ENCODE measurements at regions not wholly inside any gene's neighbourhood (a gene's known extent, or its start where the extent isn't known, plus 50 kb on each side); places are given as distances from the start of the nearest gene placed in this dataset.

- CTCF ChIA-PET, result interaction anchor here (1.1 kb wide), 1 partner anchor 148 kb away, joined by 3 read pairs; no protein-coding TSS in a partner anchor
- Mint-ChIP-seq H3K36me3 (no peaks in the 10 kb centered on the region), H3K27ac (no peak overlapping the region), H3K4me3 (no peak overlapping the region), H3K9me3 (no peaks in the 10 kb centered on the region), H3K27me3 (ENCODE audit: low read depth) (no peaks in the 10 kb centered on the region), H3K4me1 (no peaks in the 10 kb centered on the region)
- no peak for DNase-seq (ENCODE audit: low spot score)
- TF ChIP-seq GABPB1 (CRISPR knock-in tag; IDR thresholded peaks at IDR 0.05) (no peak), FOXK1 (CRISPR knock-in tag; IDR thresholded peaks at IDR 0.05) (no peak), NFYB (CRISPR knock-in tag; conservative IDR thresholded peaks at IDR 0.05; ENCODE audit: low read depth) (no peak), JAZF1 (CRISPR knock-in tag; IDR thresholded peaks at IDR 0.05) (no peak), MXD4 (CRISPR knock-in tag; IDR thresholded peaks at IDR 0.05; ENCODE audit: borderline replicate concordance) (no peak), ZNF416 (CRISPR knock-in tag; IDR thresholded peaks at IDR 0.05) (no peak), ARID4B (CRISPR knock-in tag; IDR thresholded peaks at IDR 0.05; ENCODE audit: borderline replicate concordance) (no peak), TEAD1 (CRISPR knock-in tag; IDR thresholded peaks at IDR 0.05) (no peak), ZNF396 (CRISPR knock-in tag; IDR thresholded peaks at IDR 0.05; ENCODE audit: borderline replicate concordance) (no peak), ERG (CRISPR knock-in tag; IDR thresholded peaks at IDR 0.05) (no peak), SMAD3 (CRISPR knock-in tag; IDR thresholded peaks at IDR 0.05; ENCODE audit: borderline replicate concordance) (no peak)
- TF ChIP-seq, protein P1, sequence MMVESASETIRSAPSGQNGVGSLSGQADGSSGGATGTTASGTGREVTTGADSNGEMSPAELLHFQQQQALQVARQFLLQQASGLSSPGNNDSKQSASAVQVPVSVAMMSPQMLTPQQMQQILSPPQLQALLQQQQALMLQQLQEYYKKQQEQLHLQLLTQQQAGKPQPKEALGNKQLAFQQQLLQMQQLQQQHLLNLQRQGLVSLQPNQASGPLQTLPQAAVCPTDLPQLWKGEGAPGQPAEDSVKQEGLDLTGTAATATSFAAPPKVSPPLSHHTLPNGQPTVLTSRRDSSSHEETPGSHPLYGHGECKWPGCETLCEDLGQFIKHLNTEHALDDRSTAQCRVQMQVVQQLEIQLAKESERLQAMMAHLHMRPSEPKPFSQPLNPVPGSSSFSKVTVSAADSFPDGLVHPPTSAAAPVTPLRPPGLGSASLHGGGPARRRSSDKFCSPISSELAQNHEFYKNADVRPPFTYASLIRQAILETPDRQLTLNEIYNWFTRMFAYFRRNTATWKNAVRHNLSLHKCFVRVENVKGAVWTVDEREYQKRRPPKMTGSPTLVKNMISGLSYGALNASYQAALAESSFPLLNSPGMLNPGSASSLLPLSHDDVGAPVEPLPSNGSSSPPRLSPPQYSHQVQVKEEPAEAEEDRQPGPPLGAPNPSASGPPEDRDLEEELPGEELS (CRISPR knock-in tag; IDR thresholded peaks at IDR 0.05), result no peak
- TF ChIP-seq, protein P2, sequence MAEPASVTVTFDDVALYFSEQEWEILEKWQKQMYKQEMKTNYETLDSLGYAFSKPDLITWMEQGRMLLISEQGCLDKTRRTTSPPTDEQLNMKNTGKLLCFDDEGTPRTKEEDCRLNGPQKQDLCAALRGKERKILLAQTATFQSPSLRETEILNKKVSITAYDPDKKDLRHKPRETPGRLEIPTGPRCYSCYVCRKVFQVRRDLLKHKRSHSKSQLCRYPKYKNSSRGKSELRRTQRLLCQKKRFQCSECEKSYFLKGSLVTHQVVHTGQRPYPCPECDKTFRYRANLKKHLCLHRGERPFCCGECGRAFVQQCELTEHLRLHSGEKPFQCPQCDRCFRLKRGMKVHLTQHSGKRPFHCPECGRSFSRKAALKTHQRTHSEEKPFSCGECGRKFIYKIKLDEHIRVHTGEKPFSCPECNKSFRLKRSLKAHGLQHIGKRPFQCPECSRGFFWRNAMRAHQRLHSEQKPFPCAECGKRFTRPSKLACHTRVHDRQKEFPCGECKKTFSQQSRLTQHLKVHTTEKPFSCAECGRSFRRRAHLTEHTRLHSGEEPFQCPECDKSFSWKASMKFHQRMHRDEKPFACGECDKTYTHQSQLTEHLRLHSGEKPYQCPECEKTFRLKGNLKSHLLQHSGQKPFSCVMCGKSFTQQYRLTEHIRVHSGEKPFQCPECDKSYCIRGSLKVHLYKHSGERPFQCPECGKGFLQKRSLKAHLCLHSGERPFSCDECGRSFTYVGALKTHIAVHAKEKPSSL (CRISPR knock-in tag; conservative IDR thresholded peaks at IDR 0.05), result no peak
- POLR2A ChIA-PET, result no interaction called here
- no peak for ATAC-seq
Measured at GRCh38 chr2:78237704-78238103, 715.5 kb upstream of the LRRTM4 start.

- DNase-seq (ENCODE audit: low spot score), result no peak
- H3K27ac Mint-ChIP-seq, result no peak overlapping the region
- CTCF ChIA-PET, result no interaction called here
- no peak for TF ChIP-seq E2F1 (CRISPR knock-in tag; IDR thresholded peaks at IDR 0.05)
- TF ChIP-seq ESRRA (CRISPR knock-in tag; IDR thresholded peaks at IDR 0.05; ENCODE audit: borderline replicate concordance), result no peak
- TF ChIP-seq, protein P2 (CRISPR knock-in tag; conservative IDR thresholded peaks at IDR 0.05), result no peak
- no peak for TF ChIP-seq GRHL2 (CRISPR knock-in tag; IDR thresholded peaks at IDR 0.05; ENCODE audit: insufficient replicate concordance, severe bottlenecking)
- TF ChIP-seq, protein P3, sequence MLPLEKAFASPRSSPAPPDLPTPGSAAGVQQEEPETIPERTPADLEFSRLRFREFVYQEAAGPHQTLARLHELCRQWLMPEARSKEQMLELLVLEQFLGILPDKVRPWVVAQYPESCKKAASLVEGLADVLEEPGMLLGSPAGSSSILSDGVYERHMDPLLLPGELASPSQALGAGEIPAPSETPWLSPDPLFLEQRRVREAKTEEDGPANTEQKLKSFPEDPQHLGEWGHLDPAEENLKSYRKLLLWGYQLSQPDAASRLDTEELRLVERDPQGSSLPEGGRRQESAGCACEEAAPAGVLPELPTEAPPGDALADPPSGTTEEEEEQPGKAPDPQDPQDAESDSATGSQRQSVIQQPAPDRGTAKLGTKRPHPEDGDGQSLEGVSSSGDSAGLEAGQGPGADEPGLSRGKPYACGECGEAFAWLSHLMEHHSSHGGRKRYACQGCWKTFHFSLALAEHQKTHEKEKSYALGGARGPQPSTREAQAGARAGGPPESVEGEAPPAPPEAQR (CRISPR knock-in tag; IDR thresholded peaks at IDR 0.05), result no peak
- TF ChIP-seq, protein P4, sequence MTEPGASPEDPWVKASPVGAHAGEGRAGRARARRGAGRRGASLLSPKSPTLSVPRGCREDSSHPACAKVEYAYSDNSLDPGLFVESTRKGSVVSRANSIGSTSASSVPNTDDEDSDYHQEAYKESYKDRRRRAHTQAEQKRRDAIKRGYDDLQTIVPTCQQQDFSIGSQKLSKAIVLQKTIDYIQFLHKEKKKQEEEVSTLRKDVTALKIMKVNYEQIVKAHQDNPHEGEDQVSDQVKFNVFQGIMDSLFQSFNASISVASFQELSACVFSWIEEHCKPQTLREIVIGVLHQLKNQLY (CRISPR knock-in tag; IDR thresholded peaks at IDR 0.05), result no peak
Measured at GRCh38 chr2:78245394-78246135, 723.4 kb upstream of the LRRTM4 start.

More at GRCh38 chr2:78245394-78246135, 723.4 kb upstream of the LRRTM4 start:
- H3K27me3 Mint-ChIP-seq (ENCODE audit: low read depth), result no peaks in the 10 kb centered on the region
- peaks cover 22% of the 10 kb centered on the region for H3K9me3 Mint-ChIP-seq
- POLR2A ChIA-PET, result no interaction called here
- peaks cover 8% of the 10 kb centered on the region for H3K4me1 Mint-ChIP-seq
- ATAC-seq, result peak; percentile 46
- H3K4me3 Mint-ChIP-seq, result no peak overlapping the region
- H3K36me3 Mint-ChIP-seq, result peaks cover 14% of the 10 kb centered on the region
